HUES6 (cell line): ENCODE measurements at regions not wholly inside any gene's neighbourhood (a gene's known extent, or its start where the extent isn't known, plus 50 kb on each side); places are given as distances from the start of the nearest gene placed in this dataset.
"Not testable (repeated sequence)": the region's sequence is repeated elsewhere in the genome, so short reads cannot be mapped to it uniquely, and the experiment has no call there.

ENCODE experiments used
- H3K27ac ChIP-seq: 2 replicates; pipeline ENCODE4 v1.7.0; 2013; ENCODE audit warnings: low read depth, mild to moderate bottlenecking, low read length, inconsistent platforms
- H3K27me3 ChIP-seq: 2 replicates; pipeline ENCODE4 v1.6.1; 2013; ENCODE audit warnings: low read length; ENCODE audit not compliant: control insufficient read depth, insufficient read depth
- H3K36me3 ChIP-seq: 2 replicates; pipeline ENCODE4 v1.6.1; 2013; ENCODE audit warnings: low read length; ENCODE audit not compliant: control insufficient read depth, insufficient read depth
- H3K4me1 ChIP-seq: 2 replicates; pipeline ENCODE4 v1.6.1; 2013; ENCODE audit warnings: low read length; ENCODE audit not compliant: control insufficient read depth, insufficient read depth
- H3K4me3 ChIP-seq: 2 replicates; pipeline ENCODE4 v1.5.1; 2013; ENCODE audit warnings: low read depth, low read length
- H3K9ac ChIP-seq: one replicate; pipeline ENCODE4 v1.6.1; 2013; ENCODE audit warnings: mild to moderate bottlenecking, low read length
- H3K9me3 ChIP-seq: 2 replicates; pipeline ENCODE4 v1.6.1; 2013; ENCODE audit warnings: low read depth, low read length; ENCODE audit not compliant: control insufficient read depth, insufficient read depth

DNA sequence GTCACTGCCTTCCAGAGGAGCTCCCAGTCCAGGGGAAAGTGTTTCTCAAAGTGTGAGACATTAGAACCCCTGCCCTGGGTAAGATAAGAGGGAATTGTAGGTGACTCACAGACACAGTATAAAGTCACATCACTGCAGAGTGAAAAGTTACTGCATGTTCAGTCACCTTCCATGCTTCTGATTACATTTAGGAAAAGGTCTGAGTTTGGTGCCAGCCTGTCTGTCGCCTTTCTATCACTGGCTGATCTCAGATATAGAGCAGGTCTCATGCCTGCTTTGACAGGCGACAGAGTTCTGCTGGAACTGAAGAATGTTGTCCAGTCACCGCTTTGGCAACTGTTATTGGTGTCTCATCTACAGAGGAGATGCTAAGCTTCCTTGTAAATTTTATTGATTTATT lies 1078.6 kb downstream of the UQCRFS1 start:
- Histone ChIP-seq H3K9ac (no peak overlapping the region), H3K9me3 (no peaks in the 10 kb centered on the region)

DNA sequence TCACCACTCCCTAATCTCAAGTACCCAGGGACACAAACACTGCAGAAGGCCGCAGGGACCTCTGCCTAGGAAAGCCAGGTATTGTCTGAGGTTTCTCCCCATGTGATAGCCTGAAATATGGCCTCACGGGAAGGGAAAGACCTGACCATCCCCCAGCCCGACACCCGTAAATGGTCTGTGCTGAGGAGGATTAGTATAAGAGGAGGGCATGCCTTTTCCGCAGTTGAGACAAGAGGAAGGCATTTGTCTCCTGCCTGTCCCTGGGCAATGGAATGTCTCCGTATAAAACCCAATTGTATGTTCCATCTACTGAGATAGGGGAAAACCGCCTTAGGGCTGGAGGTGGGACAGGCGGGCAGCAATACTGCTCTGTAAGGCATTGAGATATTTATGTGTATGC lies 1082.1 kb downstream of the UQCRFS1 start:
- not testable (repeated sequence) for H3K9ac ChIP-seq, H3K9me3 ChIP-seq, H3K36me3 ChIP-seq, H3K4me1 ChIP-seq, H3K4me3 ChIP-seq, H3K27me3 ChIP-seq, H3K27ac ChIP-seq

More for the DNA sequence above, 1078.6 kb downstream of the UQCRFS1 start:
- Histone ChIP-seq H3K4me1 (peaks cover 5% of the 10 kb centered on the region; the same call in 1 of the 2 replicates), H3K36me3 (no peaks in the 10 kb centered on the region), H3K4me3 (no peak overlapping the region), H3K27ac (no peak overlapping the region), H3K27me3 (no peaks in the 10 kb centered on the region)

DNA sequence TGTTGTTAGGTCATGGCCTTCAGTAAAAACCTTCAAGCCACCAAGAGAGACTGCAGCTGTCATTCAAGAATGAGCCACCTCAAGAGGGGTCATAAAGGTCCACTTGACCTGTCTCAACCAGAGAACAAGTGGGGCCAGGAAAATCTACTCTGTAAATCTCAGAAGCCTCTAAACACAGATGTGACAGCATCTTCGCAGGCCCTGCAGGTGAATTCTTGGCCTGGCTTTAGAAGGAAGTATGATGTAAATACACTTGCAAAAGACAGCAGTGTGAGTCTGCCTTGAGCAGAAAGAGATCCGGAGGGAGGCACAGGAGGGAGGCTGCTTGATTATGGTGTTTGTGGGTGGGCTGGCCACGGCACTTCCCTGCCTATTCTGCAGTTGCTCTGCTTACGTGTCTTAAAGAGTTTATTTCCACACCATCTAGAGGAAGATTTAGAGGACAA lies 1082.9 kb downstream of the UQCRFS1 start:
- H3K9me3 ChIP-seq: no peaks in the 10 kb centered on the region
- H3K27ac ChIP-seq: no peak overlapping the region
- H3K36me3 ChIP-seq: no peaks in the 10 kb centered on the region
- no peak overlapping the region for H3K9ac ChIP-seq
- no peak overlapping the region for H3K4me3 ChIP-seq
- H3K27me3 ChIP-seq: no peaks in the 10 kb centered on the region
- H3K4me1 ChIP-seq: peaks cover 5% of the 10 kb centered on the region; the same call in 1 of the 2 replicates

DNA sequence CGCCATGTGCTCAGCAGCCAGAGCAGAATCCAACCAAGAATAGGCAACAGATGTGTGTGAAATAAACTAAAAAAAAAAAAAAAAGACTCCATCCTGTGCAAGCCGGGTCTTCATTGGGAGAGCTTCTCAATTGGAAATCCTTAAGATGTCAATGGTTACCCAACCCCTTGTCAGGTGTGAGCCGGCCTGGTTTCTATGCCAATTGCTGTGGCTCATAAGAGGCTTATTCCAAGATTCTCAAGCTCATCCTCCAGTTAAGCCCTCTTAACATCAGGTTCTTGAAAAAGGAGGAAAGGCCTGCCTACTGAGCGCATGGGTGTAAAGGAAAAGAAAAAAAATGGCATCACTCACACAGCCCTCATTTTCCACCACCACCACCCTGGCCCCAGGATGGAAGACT lies 1084.6 kb downstream of the UQCRFS1 start:
- Histone ChIP-seq H3K36me3 (no peaks in the 10 kb centered on the region), H3K27me3 (no peaks in the 10 kb centered on the region), H3K9ac (no peak overlapping the region), H3K4me3 (no peak overlapping the region), H3K27ac (no peak overlapping the region), H3K9me3 (no peaks in the 10 kb centered on the region), H3K4me1 (peaks cover 5% of the 10 kb centered on the region; the same call in 1 of the 2 replicates)

DNA sequence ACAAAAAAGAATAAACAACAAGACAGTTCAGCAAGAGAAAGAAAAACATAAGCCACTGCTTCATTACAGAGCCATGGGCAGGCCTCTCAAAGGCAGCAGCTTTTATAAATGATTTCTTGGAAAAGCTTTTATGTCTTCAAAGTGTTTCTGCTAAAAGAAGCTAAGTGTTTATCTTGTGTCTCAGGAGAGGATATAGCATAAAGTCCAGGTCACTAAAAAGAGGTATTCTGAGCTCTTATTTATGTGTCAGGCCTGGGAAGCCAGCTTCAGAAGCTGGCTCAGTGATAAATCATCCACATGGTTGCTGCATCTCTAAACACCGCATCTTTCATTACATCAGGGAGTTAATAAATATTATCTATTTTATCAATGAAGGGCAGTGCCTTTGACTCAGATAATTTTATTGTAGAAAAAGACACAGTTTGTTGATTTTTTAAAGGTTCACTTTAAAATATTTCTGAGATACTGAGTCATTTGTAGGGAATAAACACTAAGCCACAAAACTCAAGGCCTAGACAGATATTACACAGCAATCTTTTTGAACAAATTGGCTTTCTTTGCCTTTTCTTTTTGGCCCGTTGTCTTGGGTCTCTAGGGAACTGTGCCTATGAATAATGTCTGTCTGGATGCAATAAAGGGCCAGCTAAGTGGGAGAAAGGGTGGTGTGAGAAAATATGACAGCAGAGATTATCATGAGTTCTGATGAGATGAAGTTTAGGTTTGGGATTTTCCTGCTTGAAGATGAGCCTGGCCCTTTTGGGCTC lies 1086.6 kb downstream of the UQCRFS1 start:
- Histone ChIP-seq H3K27ac (no peak overlapping the region), H3K4me3 (no peak overlapping the region), H3K27me3 (no peaks in the 10 kb centered on the region), H3K4me1 (peaks cover 5% of the 10 kb centered on the region; the same call in 1 of the 2 replicates), H3K9ac (no peak overlapping the region), H3K9me3 (no peaks in the 10 kb centered on the region), H3K36me3 (no peaks in the 10 kb centered on the region)

DNA sequence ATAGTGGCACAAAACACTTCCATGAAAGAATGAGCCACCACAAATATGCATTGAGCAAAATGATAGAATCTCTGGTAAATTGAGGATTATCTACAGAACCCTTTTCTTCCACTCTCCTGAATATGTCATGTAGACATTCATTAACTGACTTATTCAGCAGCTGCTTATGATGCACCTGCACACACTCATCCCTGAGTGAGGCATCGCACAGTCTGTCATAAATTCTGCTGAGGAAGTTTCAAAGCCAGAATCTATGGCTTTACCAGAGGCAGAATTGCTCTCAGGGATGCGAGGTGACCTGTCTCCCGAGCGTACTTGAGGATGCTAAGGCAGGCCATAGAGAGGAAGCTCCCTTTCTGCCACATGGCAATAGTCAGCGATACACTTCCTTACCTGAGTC lies 1090.2 kb downstream of the UQCRFS1 start:
- H3K9me3 ChIP-seq: no peaks in the 10 kb centered on the region
- H3K36me3 ChIP-seq: no peaks in the 10 kb centered on the region
- no peaks in the 10 kb centered on the region for H3K27me3 ChIP-seq
- no peaks in the 10 kb centered on the region; the same call in 1 of the 2 replicates for H3K4me1 ChIP-seq
- no peak overlapping the region for H3K9ac ChIP-seq
- no peak overlapping the region for H3K4me3 ChIP-seq
- H3K27ac ChIP-seq: no peak overlapping the region

DNA sequence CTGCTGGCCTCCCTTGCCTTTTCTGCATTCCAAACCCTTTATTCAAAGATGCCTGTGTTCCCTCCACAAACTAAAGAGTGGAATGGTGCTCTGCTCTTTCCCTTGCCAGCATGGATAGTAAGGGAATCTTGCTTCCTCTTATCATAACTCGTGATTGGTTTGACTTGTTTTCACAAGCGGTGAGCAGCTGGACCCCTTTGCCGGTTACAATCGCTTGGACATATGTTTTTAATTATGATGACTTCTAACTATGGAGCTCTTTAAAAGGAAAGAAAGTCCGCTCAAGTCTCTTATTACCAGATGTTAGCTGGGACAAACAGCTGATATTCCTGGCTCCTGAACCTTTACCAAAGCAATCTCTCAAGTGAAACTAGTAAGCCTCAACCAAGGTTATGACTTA lies 1094.7 kb downstream of the UQCRFS1 start:
- H3K9ac ChIP-seq: no peak overlapping the region
- no peak overlapping the region for H3K27ac ChIP-seq
- no peaks in the 10 kb centered on the region for H3K27me3 ChIP-seq
- H3K4me3 ChIP-seq: no peak overlapping the region
- no peaks in the 10 kb centered on the region for H3K9me3 ChIP-seq
- H3K4me1 ChIP-seq: no peaks in the 10 kb centered on the region
- no peaks in the 10 kb centered on the region for H3K36me3 ChIP-seq

DNA sequence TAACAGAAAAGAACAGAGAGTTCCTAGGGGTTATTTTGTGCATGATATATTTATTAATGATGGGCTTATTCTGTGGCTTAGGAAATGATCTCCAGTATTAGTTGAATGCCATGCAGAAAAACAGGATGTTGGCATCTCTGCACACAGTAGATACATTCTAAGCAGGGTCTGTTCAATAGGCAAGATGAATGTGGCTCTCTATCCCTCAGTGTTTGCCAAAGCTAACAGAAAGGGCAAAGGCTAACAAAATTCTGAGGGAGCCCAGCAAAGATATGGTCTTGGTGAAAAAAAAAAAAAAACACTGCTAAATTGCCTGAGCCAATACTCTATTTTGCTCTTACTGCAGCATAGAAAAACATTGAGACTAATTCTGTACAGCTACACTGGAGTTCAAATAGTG lies 1095.8 kb downstream of the UQCRFS1 start:
- H3K36me3 ChIP-seq: no peaks in the 10 kb centered on the region
- no peak overlapping the region for H3K27ac ChIP-seq
- H3K27me3 ChIP-seq: no peaks in the 10 kb centered on the region
- no peaks in the 10 kb centered on the region for H3K9me3 ChIP-seq
- H3K4me1 ChIP-seq: no peaks in the 10 kb centered on the region
- no peak overlapping the region for H3K4me3 ChIP-seq
- H3K9ac ChIP-seq: no peak overlapping the region

DNA sequence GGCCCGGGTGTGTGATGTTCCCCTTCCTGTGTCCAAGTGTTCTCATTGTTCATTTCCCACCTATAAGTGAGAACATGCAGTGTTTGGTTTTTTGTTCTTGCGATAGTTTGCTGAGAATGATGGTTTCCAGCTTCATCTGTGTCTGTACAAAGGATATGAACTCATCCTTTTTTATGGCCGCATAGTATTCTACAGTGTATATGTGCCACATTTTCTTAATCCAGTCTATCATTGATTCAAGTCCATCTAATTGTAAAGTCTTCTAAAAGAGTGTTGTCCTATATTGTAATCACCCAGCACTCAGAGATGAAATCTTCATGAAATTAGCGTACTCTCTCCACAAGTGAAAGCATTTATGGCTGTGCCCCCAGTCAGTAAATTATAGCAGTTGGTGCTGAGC lies 1096.6 kb downstream of the UQCRFS1 start:
- H3K27ac ChIP-seq, H3K4me1 ChIP-seq, H3K9ac ChIP-seq, H3K4me3 ChIP-seq, H3K9me3 ChIP-seq, H3K27me3 ChIP-seq, H3K36me3 ChIP-seq: not testable (repeated sequence)

DNA sequence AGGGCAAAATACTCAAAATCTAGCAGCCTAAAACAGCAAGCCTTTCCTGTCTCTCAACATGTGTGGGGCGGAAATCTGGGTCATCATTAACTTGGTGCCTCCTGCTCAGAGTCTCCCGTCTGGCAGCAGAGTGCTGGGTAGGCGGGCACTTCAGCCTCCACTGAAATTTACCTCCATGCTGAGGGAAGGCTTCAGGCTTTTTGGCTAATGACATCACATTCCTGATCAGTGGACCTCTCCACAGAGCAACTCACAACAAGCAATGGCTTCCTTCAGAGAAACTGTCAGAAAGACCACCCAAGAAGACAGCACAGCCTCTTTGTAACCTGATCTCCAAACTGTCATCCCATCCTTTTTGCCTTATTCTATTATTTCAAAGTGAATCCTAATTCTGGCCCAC lies 1109.0 kb downstream of the UQCRFS1 start:
- Histone ChIP-seq H3K9ac (no peak overlapping the region), H3K4me3 (no peak overlapping the region), H3K27me3 (no peaks in the 10 kb centered on the region), H3K4me1 (0 out of 2 replicates have a peak, but pooled peaks cover 10% of the 10 kb centered on the region), H3K9me3 (no peaks in the 10 kb centered on the region), H3K36me3 (no peaks in the 10 kb centered on the region), H3K27ac (no peak overlapping the region)

DNA sequence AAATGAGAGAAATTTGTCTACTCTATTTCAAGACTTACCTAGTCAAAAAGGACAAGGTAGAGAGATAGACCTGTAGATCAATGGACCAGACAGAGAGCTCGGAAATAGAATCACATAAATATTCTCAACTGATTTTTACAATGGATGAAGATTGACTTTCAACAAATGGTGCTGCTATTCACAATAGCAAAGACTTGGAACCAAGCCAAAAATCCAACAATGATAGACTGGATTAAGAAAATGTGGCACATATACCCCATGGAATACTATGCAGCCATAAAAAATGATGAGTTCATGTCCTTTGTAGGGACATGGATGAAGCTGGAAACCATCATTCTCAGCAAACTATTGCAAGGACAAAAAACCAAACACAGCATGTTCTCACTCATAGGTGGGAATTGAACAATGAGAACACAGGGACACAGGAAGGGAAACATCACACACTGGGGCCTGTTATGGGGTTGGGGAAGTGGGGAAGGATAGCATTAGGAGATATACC lies 1128.2 kb downstream of the UQCRFS1 start:
- H3K27me3 ChIP-seq, H3K4me1 ChIP-seq, H3K36me3 ChIP-seq, H3K9ac ChIP-seq, H3K9me3 ChIP-seq, H3K27ac ChIP-seq, H3K4me3 ChIP-seq: not testable (repeated sequence)
